ENCODE measurements at regions not wholly inside any gene's neighbourhood (a gene's known extent, or its start where the extent isn't known, plus 50 kb on each side); places are given as distances from the start of the nearest gene placed in this dataset.

DNA sequence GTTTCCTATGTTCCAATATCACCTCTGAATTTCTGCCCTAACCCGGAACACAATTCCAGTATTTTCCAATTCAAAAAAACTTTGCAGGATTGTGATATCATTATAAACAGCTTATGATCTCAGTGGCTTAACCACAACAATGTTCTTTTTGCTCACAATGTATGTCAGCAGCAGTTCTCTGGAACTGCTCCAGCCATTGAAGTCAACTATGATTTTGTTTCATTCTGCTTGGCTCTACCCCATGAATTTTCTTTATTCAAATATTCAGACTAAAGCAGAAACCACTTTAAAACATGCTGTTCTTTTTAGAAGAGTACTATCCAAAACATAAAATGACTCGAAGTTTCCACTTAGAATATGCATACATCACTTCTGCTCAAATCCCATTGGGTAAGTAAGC is 1611.1 kb downstream of the ARAP2 start:
- Histone ChIP-seq H3K4me1 (ENCODE audit: insufficient read depth) (no peaks in the 10 kb centered on the region), H4K20me1 (ENCODE audit: insufficient read depth, poor library complexity, severe bottlenecking) (no peaks in the 10 kb centered on the region), H3K4me3 (no peak overlapping the region), H3K27me3 (no peaks in the 10 kb centered on the region), H3K9me2 (replicated peaks; ENCODE audit: insufficient read depth) (no peaks in the 10 kb centered on the region), H3K9me3 (ENCODE audit: low read depth) (no peaks in the 10 kb centered on the region), H3K79me2 (no peaks in the 10 kb centered on the region), H3K4me2 (no peak overlapping the region), H3K27ac (no peak overlapping the region), H3K36me3 (replicated peaks; ENCODE audit: insufficient read depth, low read depth) (no peaks in the 10 kb centered on the region), H2AFZ (no peak overlapping the region)
- no peak for DNase-seq (ENCODE audit: low spot score)
- 87% methylated on average over 2 of the region's 2 CpGs for WGBS (ENCODE audit: low lambda C conversion rate, missing lambda C conversion rate)
- TF ChIP-seq EZH2 (IDR thresholded peaks at IDR 0.05; ENCODE audit: borderline replicate concordance) (no peak), EZH2phosphoT487 (IDR thresholded peaks at IDR 0.05; ENCODE audit: low read depth, severe bottlenecking, unreplicated experiment) (no peak)
- TF ChIP-seq, protein P1, sequence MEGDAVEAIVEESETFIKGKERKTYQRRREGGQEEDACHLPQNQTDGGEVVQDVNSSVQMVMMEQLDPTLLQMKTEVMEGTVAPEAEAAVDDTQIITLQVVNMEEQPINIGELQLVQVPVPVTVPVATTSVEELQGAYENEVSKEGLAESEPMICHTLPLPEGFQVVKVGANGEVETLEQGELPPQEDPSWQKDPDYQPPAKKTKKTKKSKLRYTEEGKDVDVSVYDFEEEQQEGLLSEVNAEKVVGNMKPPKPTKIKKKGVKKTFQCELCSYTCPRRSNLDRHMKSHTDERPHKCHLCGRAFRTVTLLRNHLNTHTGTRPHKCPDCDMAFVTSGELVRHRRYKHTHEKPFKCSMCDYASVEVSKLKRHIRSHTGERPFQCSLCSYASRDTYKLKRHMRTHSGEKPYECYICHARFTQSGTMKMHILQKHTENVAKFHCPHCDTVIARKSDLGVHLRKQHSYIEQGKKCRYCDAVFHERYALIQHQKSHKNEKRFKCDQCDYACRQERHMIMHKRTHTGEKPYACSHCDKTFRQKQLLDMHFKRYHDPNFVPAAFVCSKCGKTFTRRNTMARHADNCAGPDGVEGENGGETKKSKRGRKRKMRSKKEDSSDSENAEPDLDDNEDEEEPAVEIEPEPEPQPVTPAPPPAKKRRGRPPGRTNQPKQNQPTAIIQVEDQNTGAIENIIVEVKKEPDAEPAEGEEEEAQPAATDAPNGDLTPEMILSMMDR (IDR thresholded peaks at IDR 0.05; ENCODE audit: poor library complexity), result no peak

DNA sequence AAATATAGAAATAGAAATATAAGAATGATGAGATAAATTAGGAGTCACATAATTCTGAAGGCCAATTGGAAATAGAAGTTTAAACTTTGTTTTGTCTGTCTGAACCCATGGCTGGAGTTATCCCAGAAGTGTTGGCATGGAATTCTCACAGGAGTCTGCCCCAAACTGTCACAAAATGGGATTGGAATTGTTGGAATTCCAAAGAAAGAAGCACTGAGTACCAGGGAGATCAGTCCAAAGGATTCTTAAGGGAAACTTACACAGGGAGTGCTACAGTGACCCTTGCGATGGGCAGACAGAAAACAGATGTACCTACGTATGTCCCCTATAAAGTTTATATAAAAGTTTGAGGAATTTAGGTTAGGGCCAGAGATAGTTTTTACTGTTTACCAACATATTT is 1607.7 kb downstream of the ARAP2 start:
- Histone ChIP-seq H3K27ac (no peak overlapping the region), H4K20me1 (ENCODE audit: insufficient read depth, poor library complexity, severe bottlenecking) (no peaks in the 10 kb centered on the region), H2AFZ (no peak overlapping the region), H3K9me3 (ENCODE audit: low read depth) (no peaks in the 10 kb centered on the region), H3K4me2 (no peak overlapping the region), H3K9me2 (replicated peaks; ENCODE audit: insufficient read depth) (no peaks in the 10 kb centered on the region), H3K36me3 (replicated peaks; ENCODE audit: insufficient read depth, low read depth) (no peaks in the 10 kb centered on the region), H3K27me3 (no peaks in the 10 kb centered on the region), H3K4me3 (no peak overlapping the region), H3K4me1 (ENCODE audit: insufficient read depth) (no peaks in the 10 kb centered on the region), H3K79me2 (no peaks in the 10 kb centered on the region)
- TF ChIP-seq EZH2 (IDR thresholded peaks at IDR 0.05; ENCODE audit: borderline replicate concordance), result no peak
- no peak for TF ChIP-seq EZH2phosphoT487 (IDR thresholded peaks at IDR 0.05; ENCODE audit: low read depth, severe bottlenecking, unreplicated experiment)
- TF ChIP-seq, protein P1 (IDR thresholded peaks at IDR 0.05; ENCODE audit: poor library complexity), result no peak
- WGBS (ENCODE audit: low lambda C conversion rate, missing lambda C conversion rate), result 73% methylated on average over 2 of the region's 2 CpGs
- no peak for DNase-seq (ENCODE audit: low spot score)

DNA sequence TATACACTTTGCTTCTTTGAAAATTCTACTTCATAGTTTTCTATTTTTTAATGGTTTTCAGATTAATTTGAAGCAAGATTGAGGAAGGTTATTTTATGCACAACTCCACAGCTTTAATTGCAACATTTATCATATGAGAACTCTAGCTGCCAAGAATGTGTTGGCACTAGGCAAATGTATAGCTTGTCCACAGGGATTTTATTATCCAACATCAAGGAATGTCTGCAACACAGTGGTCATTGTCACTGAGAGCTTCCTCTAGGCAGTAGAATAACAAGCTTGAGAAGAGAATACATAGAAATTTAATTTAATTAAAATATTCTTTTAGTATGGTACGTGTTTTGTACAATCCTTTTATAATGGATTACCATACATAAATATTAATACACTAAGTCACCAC is 1600.8 kb downstream of the ARAP2 start:
- Histone ChIP-seq H4K20me1 (ENCODE audit: insufficient read depth, poor library complexity, severe bottlenecking) (no peaks in the 10 kb centered on the region), H3K79me2 (no peaks in the 10 kb centered on the region), H3K4me2 (no peak overlapping the region), H3K4me1 (ENCODE audit: insufficient read depth) (no peaks in the 10 kb centered on the region), H3K27ac (no peak overlapping the region), H3K27me3 (no peaks in the 10 kb centered on the region), H3K9me3 (ENCODE audit: low read depth) (no peaks in the 10 kb centered on the region), H3K9me2 (replicated peaks; ENCODE audit: insufficient read depth) (no peaks in the 10 kb centered on the region), H3K4me3 (no peak overlapping the region), H3K36me3 (replicated peaks; ENCODE audit: insufficient read depth, low read depth) (no peaks in the 10 kb centered on the region), H2AFZ (no peak overlapping the region)
- WGBS (ENCODE audit: low lambda C conversion rate, missing lambda C conversion rate), result 94% methylated on average over 1 of the region's 1 CpG
- no peak for TF ChIP-seq EZH2phosphoT487 (IDR thresholded peaks at IDR 0.05; ENCODE audit: low read depth, severe bottlenecking, unreplicated experiment)
- TF ChIP-seq, protein P1 (IDR thresholded peaks at IDR 0.05; ENCODE audit: poor library complexity), result no peak
- TF ChIP-seq EZH2 (IDR thresholded peaks at IDR 0.05; ENCODE audit: borderline replicate concordance), result no peak
- no peak for DNase-seq (ENCODE audit: low spot score)

DNA sequence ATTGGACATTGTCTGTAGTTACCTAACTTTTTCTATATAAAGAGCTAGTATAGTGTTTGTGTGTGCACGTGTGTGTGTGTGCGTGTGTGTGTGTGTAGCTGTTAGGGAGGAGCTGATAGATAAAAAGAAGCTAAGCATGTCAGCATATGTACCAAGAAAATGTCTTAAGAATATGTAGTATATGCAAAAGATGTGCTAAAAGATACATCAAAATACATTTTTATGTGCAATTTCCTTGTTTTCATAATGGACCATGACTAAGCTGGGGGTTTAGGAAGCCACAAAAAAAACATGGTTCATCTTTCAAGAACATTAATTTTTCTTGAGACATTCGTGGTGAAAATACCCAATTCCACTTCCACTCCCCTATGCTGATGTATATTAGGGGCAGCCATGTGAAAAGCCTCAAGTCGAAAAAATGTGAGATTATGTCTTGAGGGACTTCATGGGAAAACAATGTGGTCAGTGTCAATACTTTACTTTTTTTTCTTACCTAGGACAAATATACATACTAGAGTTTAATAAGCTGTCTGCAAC is 1599.7 kb downstream of the ARAP2 start:
- DNase-seq (ENCODE audit: low spot score), result no peak
- H3K4me1 ChIP-seq (ENCODE audit: insufficient read depth), result no peaks in the 10 kb centered on the region
- H3K27me3 ChIP-seq, result no peaks in the 10 kb centered on the region
- H3K4me3 ChIP-seq, result no peak overlapping the region
- no peak overlapping the region for H3K4me2 ChIP-seq
- no peak overlapping the region for H2AFZ ChIP-seq
- H3K79me2 ChIP-seq, result no peaks in the 10 kb centered on the region
- no peaks in the 10 kb centered on the region for H3K36me3 ChIP-seq (replicated peaks; ENCODE audit: insufficient read depth, low read depth)
- 85% methylated on average over 4 of the region's 4 CpGs for WGBS (ENCODE audit: low lambda C conversion rate, missing lambda C conversion rate)
- no peaks in the 10 kb centered on the region for H3K9me2 ChIP-seq (replicated peaks; ENCODE audit: insufficient read depth)
- no peaks in the 10 kb centered on the region for H4K20me1 ChIP-seq (ENCODE audit: insufficient read depth, poor library complexity, severe bottlenecking)
- no peak overlapping the region for H3K27ac ChIP-seq
- H3K9me3 ChIP-seq (ENCODE audit: low read depth), result no peaks in the 10 kb centered on the region
- TF ChIP-seq EZH2 (IDR thresholded peaks at IDR 0.05; ENCODE audit: borderline replicate concordance) (no peak), EZH2phosphoT487 (IDR thresholded peaks at IDR 0.05; ENCODE audit: low read depth, severe bottlenecking, unreplicated experiment) (no peak)
